OCI-LY7 (cell line): ENCODE measurements at regions not wholly inside any gene's neighbourhood (a gene's known extent, or its start where the extent isn't known, plus 50 kb on each side); places are given as distances from the start of the nearest gene placed in this dataset.

Source experiments
- EZH2phosphoT487 ChIP-seq: fragments of 200-600 bp; sonication (generic); IDR thresholded peaks from 2 replicates; pipeline ENCODE4 v1.6.1; 2018; ENCODE audit warnings: low read depth, borderline replicate concordance, mild to moderate bottlenecking, mixed run types, antibody characterized with exemption, low read length, moderate library complexity, mixed read lengths
- TF ChIP-seq, protein P1 (sequence below): fragments of 200-600 bp; sonication (generic); conservative IDR thresholded peaks from 2 replicates; pipeline ENCODE4 v1.5.1; 2014; ENCODE audit warnings: mild to moderate bottlenecking, antibody characterized with exemption, low read length, moderate library complexity, mixed read lengths

DNA sequence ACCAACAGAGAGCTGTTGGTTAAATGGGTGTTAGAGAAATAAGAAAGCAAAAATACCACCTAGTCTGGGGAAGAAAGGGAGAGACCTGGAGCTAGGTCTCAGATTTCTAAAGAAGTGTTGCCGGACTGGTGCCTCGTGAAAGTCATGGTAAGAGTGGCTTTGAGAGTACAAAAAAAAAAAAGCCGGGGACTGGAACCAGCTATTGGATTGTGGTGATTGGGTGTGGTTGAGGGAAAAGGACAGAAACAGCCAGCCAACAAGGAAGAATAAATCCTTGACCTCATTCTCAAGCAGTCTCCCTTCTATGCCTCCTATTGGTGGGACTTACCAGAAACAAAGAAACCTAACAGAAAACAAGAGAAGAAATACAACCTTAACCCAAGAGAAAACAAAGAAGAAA, 346.4 kb upstream of the KCNMB2 start:
- TF ChIP-seq EZH2phosphoT487, result no peak
- TF ChIP-seq, protein P1, sequence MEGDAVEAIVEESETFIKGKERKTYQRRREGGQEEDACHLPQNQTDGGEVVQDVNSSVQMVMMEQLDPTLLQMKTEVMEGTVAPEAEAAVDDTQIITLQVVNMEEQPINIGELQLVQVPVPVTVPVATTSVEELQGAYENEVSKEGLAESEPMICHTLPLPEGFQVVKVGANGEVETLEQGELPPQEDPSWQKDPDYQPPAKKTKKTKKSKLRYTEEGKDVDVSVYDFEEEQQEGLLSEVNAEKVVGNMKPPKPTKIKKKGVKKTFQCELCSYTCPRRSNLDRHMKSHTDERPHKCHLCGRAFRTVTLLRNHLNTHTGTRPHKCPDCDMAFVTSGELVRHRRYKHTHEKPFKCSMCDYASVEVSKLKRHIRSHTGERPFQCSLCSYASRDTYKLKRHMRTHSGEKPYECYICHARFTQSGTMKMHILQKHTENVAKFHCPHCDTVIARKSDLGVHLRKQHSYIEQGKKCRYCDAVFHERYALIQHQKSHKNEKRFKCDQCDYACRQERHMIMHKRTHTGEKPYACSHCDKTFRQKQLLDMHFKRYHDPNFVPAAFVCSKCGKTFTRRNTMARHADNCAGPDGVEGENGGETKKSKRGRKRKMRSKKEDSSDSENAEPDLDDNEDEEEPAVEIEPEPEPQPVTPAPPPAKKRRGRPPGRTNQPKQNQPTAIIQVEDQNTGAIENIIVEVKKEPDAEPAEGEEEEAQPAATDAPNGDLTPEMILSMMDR, result no peak
